HG03135 (cell line): ENCODE measurements at regions not wholly inside any gene's neighbourhood (a gene's known extent, or its start where the extent isn't known, plus 50 kb on each side); places are given as distances from the start of the nearest gene placed in this dataset.
"Not testable (repeated sequence)": the region's sequence is repeated elsewhere in the genome, so short reads cannot be mapped to it uniquely, and the experiment has no call there.

Experiments
- ATAC-seq: cut with Tn5 transposase; IDR thresholded peaks from one replicate; pipeline ENCODE4 v1.9.1; 2021; ENCODE audit warnings: mild to moderate bottlenecking, moderate library complexity; ENCODE audit not compliant: unreplicated experiment

DNA sequence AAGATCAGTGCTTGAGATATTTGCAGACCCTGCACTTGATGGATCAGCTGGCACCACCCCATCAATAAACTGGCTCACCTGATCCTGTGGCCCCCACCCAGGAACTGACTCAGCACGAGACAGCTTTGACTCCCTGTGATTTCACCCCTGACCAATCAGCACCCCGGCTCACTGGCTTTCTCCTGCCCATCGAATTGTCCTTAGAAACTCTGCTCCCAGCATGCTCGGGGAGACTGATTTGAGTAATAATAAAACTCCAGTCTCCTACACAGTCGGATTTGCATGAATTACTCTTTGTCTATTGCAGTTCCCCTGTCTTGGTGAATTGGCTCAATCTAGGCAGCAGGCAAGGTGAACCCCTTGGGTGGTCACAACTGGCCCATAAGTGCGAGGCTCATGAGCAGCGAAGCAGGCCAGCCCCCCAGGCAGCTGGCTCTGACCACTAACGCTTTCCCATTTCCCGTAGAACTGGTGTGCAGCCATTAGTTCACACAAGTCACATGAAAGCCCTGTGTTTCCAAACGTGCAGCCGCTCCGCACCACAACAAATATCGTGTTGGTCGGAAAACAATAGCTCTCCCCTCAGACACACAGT is 79.6 kb downstream of the RSPH3 start:
- ATAC-seq: no peak

DNA sequence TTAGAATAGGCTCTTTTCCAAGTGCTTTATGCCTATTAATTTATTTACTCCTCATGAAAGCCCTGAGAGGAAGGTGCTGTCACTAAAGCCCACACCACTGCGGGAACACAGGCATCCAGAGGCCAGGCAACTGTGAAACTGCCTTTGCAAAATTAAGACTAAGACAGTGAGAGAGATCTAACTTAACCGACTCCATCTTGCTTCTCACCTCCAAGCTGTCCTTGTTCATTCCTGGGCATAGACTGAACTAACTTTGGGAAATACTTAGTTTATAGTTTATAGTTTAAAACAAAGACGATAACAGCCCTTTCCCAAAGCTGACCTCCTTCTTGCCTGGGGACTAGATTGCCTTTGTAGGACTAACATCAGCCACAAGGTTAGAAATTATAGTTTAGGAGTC is 80.1 kb downstream of the RSPH3 start:
- no peak for ATAC-seq

DNA sequence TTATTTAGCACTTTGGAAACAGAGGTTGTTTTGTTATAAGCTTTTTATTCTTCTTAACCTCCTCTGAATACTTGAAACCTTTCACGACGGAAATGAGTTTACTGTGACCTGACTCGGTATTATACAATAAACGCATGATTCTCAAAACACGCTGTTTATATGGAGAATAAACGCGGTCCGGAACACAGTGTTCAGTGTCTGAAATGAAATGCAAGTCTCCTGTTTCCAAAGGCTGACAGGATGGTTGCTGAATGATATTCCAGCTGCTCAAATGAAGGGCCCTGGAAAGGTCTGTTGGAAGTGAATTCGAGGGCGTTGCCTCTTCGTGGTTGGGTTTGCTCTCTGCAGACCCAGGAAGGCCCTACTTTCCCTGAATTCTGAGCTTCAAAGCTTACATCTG is 83.4 kb downstream of the RSPH3 start:
- no peak for ATAC-seq

DNA sequence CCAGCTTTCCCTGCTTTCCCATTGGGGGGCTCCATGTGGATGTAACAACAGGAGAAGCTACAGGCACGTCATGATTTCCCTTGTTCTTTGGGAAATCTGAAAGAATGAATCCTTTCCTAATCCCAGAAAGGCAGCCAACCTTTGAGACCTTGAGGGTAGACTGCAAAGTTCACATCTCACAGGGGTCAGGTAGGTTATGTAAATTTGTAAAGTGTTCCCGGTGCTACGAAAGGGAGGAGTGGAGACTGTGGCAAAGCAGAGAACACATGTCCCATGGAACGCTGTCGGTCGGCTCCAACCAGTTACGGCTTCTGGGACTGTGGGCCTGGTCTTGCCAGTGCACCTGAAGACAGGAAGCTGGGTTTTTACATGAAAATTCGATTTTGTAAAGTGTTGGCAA is 85.1 kb downstream of the RSPH3 start:
- no peak for ATAC-seq

DNA sequence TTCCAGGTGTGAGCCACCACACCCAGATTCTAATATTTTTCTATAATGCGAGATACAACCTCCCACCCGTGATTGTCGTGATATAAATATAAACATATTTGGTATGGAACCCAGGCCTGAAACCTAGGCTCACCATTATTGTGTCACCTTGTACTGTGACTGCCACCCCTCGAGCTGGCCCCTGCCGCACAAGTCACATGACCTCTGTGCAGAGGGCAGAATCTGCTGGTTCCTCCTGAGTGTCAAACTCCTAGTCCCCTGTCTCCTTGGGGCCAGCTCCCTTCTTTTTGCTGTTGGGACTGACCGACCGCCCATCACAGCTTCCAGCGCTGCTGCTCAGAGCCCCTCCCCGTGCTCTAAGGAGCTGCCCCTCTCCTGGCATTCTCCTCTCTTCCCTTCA is 86.4 kb downstream of the RSPH3 start:
- no peak for ATAC-seq

DNA sequence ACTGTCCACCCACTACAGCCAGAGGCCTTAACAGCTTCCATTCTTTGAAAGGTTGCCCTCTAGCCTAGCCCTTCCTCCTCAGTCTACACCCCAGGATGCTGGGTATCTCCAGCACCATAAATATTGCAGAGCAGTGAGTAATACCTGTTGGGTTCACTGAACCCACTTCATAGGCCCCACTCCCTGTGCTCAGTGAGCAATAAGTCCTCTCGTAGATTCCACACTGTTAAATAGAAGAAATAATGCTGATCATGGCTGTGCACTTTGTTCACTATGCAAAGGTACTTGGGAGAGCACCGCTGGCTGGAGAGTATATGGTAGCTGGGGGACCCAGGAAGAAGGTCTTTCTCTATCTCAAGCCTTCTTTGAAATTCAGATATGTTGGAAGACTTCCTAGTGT is 87.3 kb downstream of the RSPH3 start:
- ATAC-seq: no peak

DNA sequence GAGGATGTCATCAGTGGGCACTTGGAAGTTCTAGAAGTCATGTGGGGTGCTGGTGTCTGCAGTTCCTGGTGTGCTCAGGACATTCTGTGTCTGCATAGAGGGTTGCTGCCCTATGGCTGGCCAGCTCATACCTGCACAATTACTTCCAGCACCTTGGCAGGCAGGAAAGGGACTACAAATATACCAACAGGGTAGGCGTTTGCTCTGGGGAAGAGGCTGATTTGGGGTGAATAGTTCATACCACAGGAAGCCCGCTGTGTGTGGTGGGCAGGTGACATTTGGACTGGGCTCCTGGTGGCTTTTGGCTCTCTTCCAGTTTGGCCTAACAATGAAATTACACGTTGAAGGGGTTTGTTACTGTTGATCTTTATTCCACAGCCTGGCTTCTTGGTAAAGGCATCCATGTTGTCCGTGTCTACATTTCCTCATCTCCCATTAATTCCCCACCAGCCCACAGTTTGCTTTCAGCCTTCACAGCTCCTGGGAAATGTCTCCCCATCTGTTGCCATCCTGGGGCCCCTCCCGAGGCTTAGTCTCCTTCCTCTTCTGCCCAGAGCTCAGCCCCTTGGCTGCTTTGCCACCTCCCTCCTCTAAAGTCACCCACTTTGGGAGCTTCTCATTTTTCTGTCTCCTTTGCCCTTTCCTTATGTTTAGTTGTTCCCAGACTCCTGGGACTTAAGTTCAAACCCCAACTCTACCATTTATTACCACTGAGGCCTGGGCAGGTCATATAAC is 88.1 kb downstream of the RSPH3 start:
- ATAC-seq: no peak

DNA sequence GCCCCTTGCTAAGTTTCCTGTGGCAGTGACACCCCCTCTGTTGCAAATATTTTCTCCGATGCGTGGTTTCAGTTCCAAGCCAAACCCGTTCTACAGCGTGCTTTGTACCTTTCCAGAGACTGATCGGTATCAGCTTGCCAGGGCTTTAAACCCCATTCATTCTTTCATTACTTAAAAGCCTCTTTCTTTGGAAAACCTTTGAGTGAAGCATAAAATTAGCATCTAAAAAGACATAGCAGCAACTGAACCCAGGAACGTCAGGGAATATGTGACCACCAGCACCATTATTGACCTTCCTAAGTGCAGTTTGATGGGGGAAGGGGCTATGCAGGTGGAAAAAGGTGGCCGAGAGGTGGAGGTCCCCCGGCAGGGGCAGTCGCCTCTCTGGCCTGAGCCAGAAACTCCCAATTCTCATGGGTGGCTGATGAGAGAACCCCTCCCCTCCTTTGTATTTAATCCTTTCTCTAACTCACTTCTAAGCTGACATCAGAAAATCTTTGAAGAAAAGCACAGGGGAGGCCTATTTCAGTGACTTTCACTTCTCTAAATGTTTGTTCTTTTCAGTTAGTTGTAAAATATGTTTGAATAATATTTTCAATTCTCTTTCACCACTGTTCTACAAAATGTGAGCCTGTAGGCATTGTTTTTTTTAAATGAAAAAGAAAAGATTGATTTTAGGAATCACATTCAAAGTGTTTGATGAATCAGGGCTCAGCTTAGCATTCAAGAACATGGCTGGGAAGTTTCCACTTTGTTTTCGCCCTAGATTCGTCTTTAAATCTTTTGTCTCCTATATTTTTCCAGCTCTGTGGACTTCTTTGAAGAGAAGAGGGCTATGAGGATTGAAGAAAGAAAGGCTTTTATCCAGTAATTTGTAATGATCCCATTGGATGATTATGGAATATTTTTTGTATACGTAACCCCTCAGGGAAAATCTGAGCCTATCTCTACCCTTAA is 89.2 kb downstream of the RSPH3 start:
- ATAC-seq: peak; percentile 59

DNA sequence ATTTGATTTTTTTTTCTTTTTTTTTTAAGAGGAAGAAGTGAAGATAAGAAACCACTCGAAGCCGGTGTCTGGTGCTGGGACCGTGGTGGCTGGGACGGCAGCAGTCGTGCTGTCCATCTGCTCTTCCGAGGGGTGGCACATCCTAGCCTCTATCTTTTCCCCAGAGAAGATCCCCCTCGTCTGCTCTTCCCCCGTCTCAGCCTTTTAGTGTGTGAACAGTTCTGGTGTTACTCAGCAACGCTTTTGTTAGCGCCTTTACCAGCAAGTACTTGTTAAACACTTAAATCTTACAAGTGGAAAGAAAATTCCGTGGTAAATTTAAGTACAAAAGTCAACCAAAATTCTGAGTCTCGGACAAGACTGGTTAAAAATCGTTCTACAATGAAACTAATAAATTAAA is 90.1 kb downstream of the RSPH3 start:
- no peak for ATAC-seq

DNA sequence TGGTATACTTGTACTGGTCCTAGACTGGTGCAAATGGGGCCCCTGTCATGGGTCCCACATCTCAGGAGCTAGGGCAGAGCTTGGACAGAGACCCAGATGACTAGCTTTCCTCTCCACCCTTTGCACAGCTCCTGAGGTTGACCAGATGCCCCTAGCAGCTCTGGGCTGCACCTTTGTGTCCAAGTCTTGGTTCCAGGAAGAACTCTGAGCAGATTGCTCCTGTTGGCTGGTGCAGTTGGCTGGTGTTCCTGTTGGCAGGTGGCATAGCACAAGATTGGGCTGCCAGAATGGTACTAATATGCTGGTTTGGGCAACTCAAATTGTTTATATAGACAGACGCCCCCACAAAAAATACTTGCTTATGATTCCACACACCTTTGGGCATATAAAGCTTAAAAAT is 89.4 kb upstream of the EZR start:
- ATAC-seq: no peak

DNA sequence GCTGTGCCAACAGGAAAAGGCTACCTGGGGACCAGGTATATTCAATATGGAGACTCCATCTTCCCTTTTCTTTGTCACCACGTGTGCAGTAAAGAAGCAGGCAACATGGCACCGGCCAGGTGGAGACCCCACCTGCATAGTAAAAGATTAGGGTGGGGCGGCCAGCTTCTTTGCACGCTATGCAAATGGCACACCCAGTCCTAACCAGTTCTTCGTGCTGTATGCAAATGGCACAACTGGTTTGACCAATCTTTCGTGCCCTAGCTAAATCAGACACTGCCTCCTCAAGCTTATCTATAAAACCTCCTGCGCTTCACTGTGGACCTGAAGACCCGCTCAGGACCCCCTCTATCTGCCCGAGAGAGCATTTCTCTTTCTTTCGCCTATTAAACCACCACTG is 88.8 kb upstream of the EZR start:
- no peak for ATAC-seq

DNA sequence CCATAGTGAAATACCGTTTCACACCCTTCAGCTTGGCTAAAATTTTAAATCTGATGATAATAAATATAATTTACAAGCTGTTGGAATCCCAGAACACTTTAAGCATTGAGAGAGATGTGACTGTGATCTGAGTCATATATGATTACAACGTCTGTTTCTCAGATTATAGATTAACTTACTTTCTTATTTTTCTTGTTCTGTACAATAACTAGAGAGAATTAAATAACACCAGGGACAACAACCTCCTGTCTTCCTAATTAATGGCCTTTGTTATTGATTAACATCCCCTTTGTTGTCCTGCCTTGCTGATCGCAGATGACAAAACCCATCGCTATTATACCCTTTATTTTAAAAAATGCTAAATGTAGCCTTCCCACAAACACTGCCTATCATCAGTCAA is 87.8 kb upstream of the EZR start:
- no peak for ATAC-seq

DNA sequence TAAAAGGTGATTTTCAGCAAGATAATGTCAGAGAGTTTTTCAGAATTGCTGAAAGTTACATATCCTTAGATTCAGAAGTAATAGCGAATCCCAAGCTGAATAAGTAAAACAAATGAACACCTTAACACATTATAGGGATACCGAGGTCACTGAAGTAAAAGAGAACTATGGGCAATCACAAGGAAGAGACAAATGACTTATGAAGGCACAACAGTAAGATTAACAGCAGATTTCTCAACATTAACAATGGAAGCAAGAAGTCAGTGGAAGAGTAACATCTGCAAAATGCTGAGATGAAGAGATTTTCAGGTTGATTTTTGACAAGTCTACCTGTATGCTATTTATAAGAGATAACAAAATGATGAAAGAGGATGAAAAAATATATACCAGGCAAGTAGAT is 86.1 kb upstream of the EZR start:
- no peak for ATAC-seq

DNA sequence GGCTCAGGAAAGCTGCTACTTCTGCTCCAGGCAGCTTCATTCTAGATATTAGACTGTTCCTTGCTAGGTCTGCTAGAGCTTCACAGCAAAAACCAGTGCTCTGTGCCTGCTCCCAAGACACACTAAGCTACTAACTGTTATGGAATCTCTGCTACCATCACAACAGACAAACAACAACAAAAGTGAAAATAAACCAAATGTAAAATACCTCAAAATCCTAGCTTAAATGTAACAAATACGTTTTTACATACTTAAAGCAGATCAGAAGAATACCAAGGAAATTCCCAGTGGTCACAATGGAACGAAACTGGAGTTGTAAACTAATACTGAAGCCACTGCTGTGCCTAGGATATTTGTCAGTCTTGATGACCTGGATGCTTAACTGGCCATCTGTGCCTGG is 84.6 kb upstream of the EZR start:
- no peak for ATAC-seq

DNA sequence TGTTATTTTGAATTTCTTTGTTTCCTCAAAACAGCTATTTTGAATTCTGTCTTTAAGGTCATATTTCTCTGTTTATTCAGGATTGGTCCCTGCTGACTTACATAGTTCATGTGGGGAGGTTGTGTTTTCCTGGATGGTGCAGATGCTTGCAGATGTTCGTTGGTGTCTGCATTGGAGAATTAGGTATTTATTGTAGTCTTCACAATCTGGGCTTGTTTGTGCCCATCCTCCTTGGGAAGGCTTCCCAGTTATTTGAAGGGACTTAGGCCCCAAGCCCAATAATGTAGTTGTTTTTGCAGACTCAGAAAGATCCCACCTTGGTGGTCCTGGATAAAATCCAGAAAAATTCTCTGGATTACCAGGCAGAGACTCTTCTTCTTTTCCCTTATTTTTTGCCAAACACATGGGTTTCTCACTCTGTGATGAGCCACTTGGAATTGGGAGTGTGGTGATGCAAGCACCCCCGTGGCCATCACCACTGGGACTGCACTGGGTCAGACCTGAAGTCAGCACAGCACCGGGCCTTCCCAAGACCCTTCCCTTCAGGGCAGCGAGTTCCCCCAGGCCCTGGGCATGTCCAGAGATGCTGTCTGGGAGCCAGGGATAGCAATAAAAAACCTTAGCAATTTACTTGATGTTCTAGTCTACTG is 81.6 kb upstream of the EZR start:
- no peak for ATAC-seq

DNA sequence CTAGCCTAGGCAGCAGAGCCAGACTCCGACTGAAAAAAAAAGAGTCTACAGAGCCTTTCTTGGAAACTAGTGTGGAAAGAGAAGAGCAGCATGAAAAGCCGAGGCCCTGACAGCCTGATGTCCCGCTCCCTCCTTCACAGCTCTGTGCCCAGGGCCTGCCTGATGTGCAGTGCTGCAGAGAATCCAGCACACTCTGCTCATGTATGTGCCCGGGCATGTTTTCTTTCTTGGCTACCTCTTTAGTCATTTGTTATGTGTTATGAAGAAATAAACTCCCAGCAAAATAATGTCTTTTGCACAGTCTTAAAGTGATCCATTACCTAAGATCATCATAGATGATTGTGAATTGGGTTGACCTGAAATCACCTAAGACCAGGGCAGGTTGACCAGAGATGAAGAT is 78.1 kb upstream of the EZR start:
- ATAC-seq: no peak

DNA sequence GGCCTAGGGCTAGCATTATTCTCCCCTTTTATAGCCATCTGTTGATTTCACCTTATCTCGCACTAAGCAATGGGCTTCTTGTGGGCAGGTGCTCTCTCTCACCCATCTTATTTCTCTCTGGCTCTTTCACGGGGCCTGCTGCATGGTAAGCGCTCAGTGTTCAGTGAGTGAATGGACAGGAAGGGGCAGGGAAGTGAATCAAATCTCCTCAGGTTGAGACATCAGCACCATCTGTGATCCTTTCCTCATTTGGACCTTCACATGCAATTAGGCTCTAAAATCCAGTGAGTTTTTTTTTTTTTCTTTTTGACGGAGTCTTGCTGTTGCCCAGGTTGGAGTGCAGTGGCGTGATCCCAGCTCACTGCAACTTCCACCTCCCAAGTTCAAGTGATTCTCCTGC is 76.5 kb upstream of the EZR start:
- ATAC-seq: no peak

DNA sequence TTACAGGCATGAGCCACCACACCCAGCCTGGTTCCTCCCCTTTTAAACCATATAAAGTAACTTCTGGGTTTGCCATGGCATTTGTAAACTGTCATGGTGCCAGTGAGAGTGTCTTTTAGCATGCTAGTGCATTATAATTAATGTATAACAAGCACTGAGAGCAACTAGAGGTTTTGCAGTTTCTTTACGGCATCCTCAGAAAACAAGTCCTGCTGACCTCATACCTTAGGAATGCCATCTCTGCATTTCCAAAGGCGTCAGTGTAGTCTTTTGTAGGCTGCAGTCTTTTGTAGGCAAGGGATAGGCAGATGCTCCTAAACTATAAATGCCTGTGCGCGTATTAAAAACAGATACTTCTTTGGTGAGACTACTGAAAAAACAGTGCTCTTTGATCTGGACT is 75.0 kb upstream of the EZR start:
- no peak for ATAC-seq

DNA sequence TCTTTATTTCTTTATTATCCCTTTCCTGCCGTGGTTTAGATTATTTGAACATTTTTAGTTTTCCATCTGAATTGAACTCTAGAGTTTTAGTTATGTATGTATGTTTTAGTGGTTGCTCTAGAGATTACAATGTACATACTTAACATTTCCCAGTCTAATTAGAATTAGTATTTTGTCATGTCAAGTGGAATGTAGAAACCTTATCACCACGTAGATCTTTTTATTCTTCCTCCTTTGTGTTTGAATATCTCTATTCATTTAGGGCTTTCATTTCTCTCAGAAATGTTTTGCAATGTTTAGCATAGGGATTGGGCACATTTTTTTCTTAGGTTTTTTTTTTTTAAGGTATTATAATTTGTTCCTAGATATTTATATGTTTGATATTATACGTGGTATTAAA is 73.1 kb upstream of the EZR start:
- no peak for ATAC-seq

DNA sequence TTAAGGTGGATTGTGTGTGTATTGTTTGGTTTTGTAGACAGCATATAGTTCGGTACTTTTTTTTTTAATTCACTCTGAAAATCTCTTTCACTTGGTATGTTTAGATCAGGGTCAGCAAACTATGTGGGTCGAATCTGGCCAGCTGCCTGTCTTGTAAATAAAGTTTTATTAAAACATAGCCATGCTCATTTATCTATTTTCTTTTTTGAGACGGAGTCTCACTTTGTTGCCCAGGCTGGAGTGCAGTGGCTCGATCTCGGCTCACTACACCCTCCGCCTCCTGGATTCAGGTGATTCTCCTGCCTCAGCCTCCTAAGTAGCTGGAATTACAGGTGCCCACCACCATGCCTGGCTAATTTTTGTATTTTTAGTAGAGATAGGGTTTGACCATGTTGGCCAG is 72.4 kb upstream of the EZR start:
- not testable (repeated sequence) for ATAC-seq

DNA sequence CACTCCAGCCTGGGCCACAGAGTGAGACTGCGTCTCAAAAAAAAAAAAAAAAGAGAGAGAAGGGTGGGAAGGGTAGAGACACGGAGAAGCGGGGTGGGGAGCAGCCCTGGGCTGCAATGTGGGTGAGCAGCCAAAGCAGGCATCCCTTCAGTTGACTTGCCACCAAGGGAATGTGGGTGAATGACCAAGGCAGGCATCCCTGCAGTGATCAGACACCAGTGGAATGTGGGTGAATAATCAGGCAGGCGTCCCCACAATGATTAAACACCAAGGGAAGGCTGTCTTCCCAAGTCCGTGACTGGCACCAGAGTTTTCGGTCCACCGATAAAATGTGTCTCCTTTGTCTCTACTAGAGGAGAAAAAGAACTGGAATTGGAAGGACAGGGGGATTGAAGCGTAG is 69.0 kb upstream of the EZR start:
- not testable (repeated sequence) for ATAC-seq
